CD14-positive monocyte (primary cell): ENCODE measurements at regions not wholly inside any gene's neighbourhood (a gene's known extent, or its start where the extent isn't known, plus 50 kb on each side); places are given as distances from the start of the nearest gene placed in this dataset.
"Not testable (repeated sequence)": the region's sequence is repeated elsewhere in the genome, so short reads cannot be mapped to it uniquely, and the experiment has no call there.

ENCODE experiments used
- DNase-seq, 3 donors: peaks; one replicate each; pipeline ENCODE4 v3.0.0-alpha.2; 2011 to 2022
- H2AFZ ChIP-seq: 2 replicates; pipeline ENCODE4 v1.6.0; 2012; ENCODE audit warnings: mild to moderate bottlenecking, low read depth, low read length, inconsistent platforms; ENCODE audit not compliant: insufficient read depth, poor library complexity, severe bottlenecking
- H3K27ac ChIP-seq, 2 donors: 1 replicate in 1 of 2; 2 replicates in 1 of 2; pipeline ENCODE4 v1.5.1; 2012 to 2013; ENCODE audit warnings: low read length in 2 of 2, control low read depth in 1 of 2, inconsistent platforms in 1 of 2, low read depth in 1 of 2, mild to moderate bottlenecking in 1 of 2
- H3K27me3 ChIP-seq, 2 donors: one replicate each; pipeline versions ENCODE4 v1.6.0 to v1.6.1; 2011 to 2013; ENCODE audit warnings: low read length in 2 of 2; ENCODE audit not compliant: control insufficient read depth in 2 of 2, insufficient read depth in 2 of 2
- H3K36me3 ChIP-seq, 2 donors: replicated peaks in 1 of 2; 1 replicate in 1 of 2; 2 replicates in 1 of 2; pipeline versions ENCODE4 v1.5.1 to v1.6.1; 2012 to 2013; ENCODE audit warnings: low read length in 2 of 2, control low read depth in 1 of 2, inconsistent platforms in 1 of 2, mild to moderate bottlenecking in 1 of 2; ENCODE audit not compliant: insufficient read depth in 2 of 2, control insufficient read depth in 1 of 2
- H3K4me1 ChIP-seq, 2 donors: 1 replicate in 1 of 2; 2 replicates in 1 of 2; pipeline versions ENCODE4 v1.5.1 to v1.6.1; 2012 to 2013; ENCODE audit warnings: low read length in 2 of 2, control low read depth in 1 of 2, inconsistent platforms in 1 of 2, mild to moderate bottlenecking in 1 of 2, moderate library complexity in 1 of 2; ENCODE audit not compliant: insufficient read depth in 2 of 2, control insufficient read depth in 1 of 2
- H3K4me2 ChIP-seq: replicated peaks from 2 replicates; pipeline ENCODE3; 2012; ENCODE audit warnings: low read length, moderate library complexity, mild to moderate bottlenecking; ENCODE audit not compliant: poor library complexity, severe bottlenecking; ENCODE audit errors: extremely low read depth
- H3K4me3 ChIP-seq, 3 experiments: fragments of 200-600 bp in 1 of 3; sonication (generic) in 1 of 3; replicated peaks in 1 of 3; 1 replicate in 2 of 3; 2 replicates in 1 of 3; pipeline ENCODE4 v1.5.1; 2011 to 2013; ENCODE audit warnings: low read length in 3 of 3, mild to moderate bottlenecking in 3 of 3, control low read depth in 2 of 3, low read depth in 2 of 3, inconsistent platforms in 1 of 3, moderate library complexity in 1 of 3
- H3K79me2 ChIP-seq: 2 replicates; pipeline ENCODE4 v1.6.0; 2012; ENCODE audit warnings: mild to moderate bottlenecking, control low read depth, inconsistent platforms, low read length, moderate library complexity; ENCODE audit not compliant: insufficient read depth
- H3K9ac ChIP-seq: 2 replicates; pipeline ENCODE4 v1.6.0; 2017; ENCODE audit warnings: low read length, mild to moderate bottlenecking; ENCODE audit not compliant: insufficient read depth, poor library complexity, severe bottlenecking
- H3K9me3 ChIP-seq, 2 donors: replicated peaks in 1 of 2; 1 replicate in 1 of 2; 2 replicates in 1 of 2; pipeline versions ENCODE4 v1.5.1 to v1.6.1; 2012 to 2013; ENCODE audit warnings: low read length in 2 of 2, control low read depth in 1 of 2; ENCODE audit not compliant: control insufficient read depth in 1 of 2, insufficient read depth in 1 of 2
- H4K20me1 ChIP-seq: 2 replicates; pipeline ENCODE4 v1.6.0; 2012; ENCODE audit warnings: mild to moderate bottlenecking, low read length, control low read depth, moderate library complexity; ENCODE audit not compliant: insufficient read depth
- H3K27ac Mint-ChIP-seq, 7 donors: one replicate each; pipeline ENCODE4 v1.8.0; 2020; ENCODE audit warnings: mild to moderate bottlenecking in 7 of 7, mixed read lengths in 7 of 7, moderate library complexity in 6 of 7, inconsistent platforms in 2 of 7
- H3K27me3 Mint-ChIP-seq, 3 donors: one replicate each; pipeline ENCODE4 v1.8.0; 2021 to 2022; ENCODE audit warnings: low read depth in 3 of 3, mild to moderate bottlenecking in 3 of 3, mixed read lengths in 3 of 3, moderate library complexity in 3 of 3, inconsistent platforms in 1 of 3
- H3K36me3 Mint-ChIP-seq, 2 donors: one replicate each; pipeline ENCODE4 v1.8.0; 2020; ENCODE audit warnings: mixed read lengths in 2 of 2, inconsistent platforms in 1 of 2, mild to moderate bottlenecking in 1 of 2
- H3K4me1 Mint-ChIP-seq: one replicate; pipeline ENCODE4 v1.8.0; 2020; ENCODE audit warnings: mild to moderate bottlenecking, mixed read lengths
- H3K4me3 Mint-ChIP-seq, 2 donors: one replicate each; pipeline ENCODE4 v1.8.0; 2020; ENCODE audit warnings: mild to moderate bottlenecking in 2 of 2, mixed read lengths in 2 of 2, moderate library complexity in 1 of 2
- H3K9me3 Mint-ChIP-seq, 7 donors: one replicate each; pipeline ENCODE4 v1.8.0; 2020 to 2022; ENCODE audit warnings: mixed read lengths in 7 of 7, mild to moderate bottlenecking in 6 of 7, moderate library complexity in 6 of 7, inconsistent platforms in 2 of 7
- CTCF ChIP-seq: fragments of 200-600 bp; IDR thresholded peaks from one replicate; pipeline ENCODE4 v1.8.0; 2022; ENCODE audit warnings: antibody characterized with exemption, mild to moderate bottlenecking
- WGBS: methylation state at CpG from one replicate; pipeline ENCODE4 v1.1.5; 2013; ENCODE audit warnings: missing lambda C conversion rate; ENCODE audit not compliant: insufficient coverage; 5-methylcytosine and 5-hydroxymethylcytosine counted together
- intact Hi-C, 2 donors: fragments of 100-400 bp; cut with micrococcal nuclease; formaldehyde crosslinking; loops; one replicate each; pipeline versions ENCODE4 v1.15.0 to v1.15.1; 2023

- no peaks in the 10 kb centered on the region for H3K36me3 Mint-ChIP-seq
- H3K9ac ChIP-seq: no peak overlapping the region
Measured at GRCh38 chr5:92633875-92634487, 947.0 kb downstream of the NR2F1-AS1 start.

GRCh38 chr5:92633176-92633575 lies 947.8 kb downstream of the NR2F1-AS1 start:
- H3K27ac Mint-ChIP-seq: no peak overlapping the region
- intact Hi-C loops: no loop called here

More at GRCh38 chr5:92633875-92634487, 947.0 kb downstream of the NR2F1-AS1 start:
- no CpG with 5 or more reads among the region's 5 CpGs for WGBS
- Histone ChIP-seq H3K4me2 (no peak overlapping the region), H4K20me1 (no peaks in the 10 kb centered on the region), H3K4me1 (no peaks in the 10 kb centered on the region), H3K36me3 (no peaks in the 10 kb centered on the region), H2AFZ (no peak overlapping the region), H3K27ac (no peak overlapping the region), H3K4me3 (no peak overlapping the region), H3K9me3 (peaks cover 10 to 12% of the 10 kb centered on the region in 2 donors), H3K79me2 (no peaks in the 10 kb centered on the region), H3K27me3 (no peaks in the 10 kb centered on the region)
- Mint-ChIP-seq H3K4me3 (no peak overlapping the region), H3K9me3 (peaks cover 0 to 11% (median 6%) of the 10 kb centered on the region in 7 donors), H3K4me1 (no peaks in the 10 kb centered on the region), H3K27ac (no peak overlapping the region), H3K27me3 (no peaks in the 10 kb centered on the region)
- DNase-seq: no peak
- intact Hi-C loops: no loop called here
- TF ChIP-seq CTCF: no peak

GRCh38 chr5:92631237-92631701 lies 949.8 kb downstream of the NR2F1-AS1 start:
- H3K36me3 ChIP-seq, H3K4me1 ChIP-seq, H4K20me1 ChIP-seq, DNase-seq, H3K4me3 Mint-ChIP-seq, H3K9ac ChIP-seq, H3K4me2 ChIP-seq, H3K79me2 ChIP-seq, H3K4me1 Mint-ChIP-seq, H3K27ac ChIP-seq, H3K36me3 Mint-ChIP-seq, intact Hi-C loops, H2AFZ ChIP-seq, H3K27ac Mint-ChIP-seq, H3K27me3 ChIP-seq, H3K4me3 ChIP-seq, H3K27me3 Mint-ChIP-seq: not testable (repeated sequence)
- H3K9me3 Mint-ChIP-seq: peaks cover 0 to 11% (median 5%) of the 10 kb centered on the region in 7 donors
- peaks cover 10 to 12% of the 10 kb centered on the region in 2 donors for H3K9me3 ChIP-seq
- 97% methylated on average over 30 of the region's 37 CpGs for WGBS

More at GRCh38 chr5:92633176-92633575, 947.8 kb downstream of the NR2F1-AS1 start:
- H3K4me3 Mint-ChIP-seq: no peak overlapping the region
- Histone ChIP-seq H3K4me2 (no peak overlapping the region), H3K9me3 (peaks cover 10 to 12% of the 10 kb centered on the region in 2 donors), H2AFZ (no peak overlapping the region), H3K79me2 (no peaks in the 10 kb centered on the region), H4K20me1 (no peaks in the 10 kb centered on the region), H3K4me1 (no peaks in the 10 kb centered on the region), H3K9ac (no peak overlapping the region), H3K27me3 (no peaks in the 10 kb centered on the region), H3K36me3 (no peaks in the 10 kb centered on the region), H3K27ac (no peak overlapping the region), H3K4me3 (no peak overlapping the region)
- no peak for DNase-seq
- no peaks in the 10 kb centered on the region for H3K4me1 Mint-ChIP-seq
- peaks cover 0 to 11% (median 6%) of the 10 kb centered on the region in 7 donors for H3K9me3 Mint-ChIP-seq
- H3K36me3 Mint-ChIP-seq: no peaks in the 10 kb centered on the region
- H3K27me3 Mint-ChIP-seq: no peaks in the 10 kb centered on the region
- no peak for TF ChIP-seq CTCF
